ENCODE measurements at regions not wholly inside any gene's neighbourhood (a gene's known extent, or its start where the extent isn't known, plus 50 kb on each side); places are given as distances from the start of the nearest gene placed in this dataset.

DNA sequence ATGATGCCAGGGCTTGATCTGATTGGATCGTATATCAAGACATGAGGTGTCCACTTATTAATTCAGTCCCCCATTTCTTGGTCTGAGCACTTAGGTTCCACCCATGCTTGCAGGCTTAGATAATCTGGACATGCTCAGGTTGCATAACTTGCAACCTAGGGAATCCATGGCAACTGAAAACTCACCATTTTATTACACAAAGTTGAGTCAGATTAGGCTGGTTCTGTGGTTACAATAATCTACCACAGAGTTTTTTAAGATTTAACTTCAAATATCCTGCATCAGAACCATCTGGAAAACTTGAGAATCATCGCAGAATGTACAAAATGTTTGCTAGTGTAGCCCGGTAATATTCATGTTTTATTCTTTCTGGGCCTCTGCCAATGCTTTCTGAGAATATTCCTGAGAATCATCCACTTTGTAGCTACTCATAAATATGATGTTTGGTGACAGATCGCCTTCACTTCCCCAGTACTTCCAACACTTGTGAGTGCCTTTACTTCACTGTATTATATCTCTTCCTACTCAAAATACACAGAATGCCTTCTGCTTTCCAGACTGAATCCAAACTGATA lies 707.2 kb upstream of the ADAMTS5 start:
- TF ChIP-seq EZH2phosphoT487 (IDR thresholded peaks at IDR 0.05; ENCODE audit: borderline replicate concordance), result no peak
- TF ChIP-seq, protein P1, sequence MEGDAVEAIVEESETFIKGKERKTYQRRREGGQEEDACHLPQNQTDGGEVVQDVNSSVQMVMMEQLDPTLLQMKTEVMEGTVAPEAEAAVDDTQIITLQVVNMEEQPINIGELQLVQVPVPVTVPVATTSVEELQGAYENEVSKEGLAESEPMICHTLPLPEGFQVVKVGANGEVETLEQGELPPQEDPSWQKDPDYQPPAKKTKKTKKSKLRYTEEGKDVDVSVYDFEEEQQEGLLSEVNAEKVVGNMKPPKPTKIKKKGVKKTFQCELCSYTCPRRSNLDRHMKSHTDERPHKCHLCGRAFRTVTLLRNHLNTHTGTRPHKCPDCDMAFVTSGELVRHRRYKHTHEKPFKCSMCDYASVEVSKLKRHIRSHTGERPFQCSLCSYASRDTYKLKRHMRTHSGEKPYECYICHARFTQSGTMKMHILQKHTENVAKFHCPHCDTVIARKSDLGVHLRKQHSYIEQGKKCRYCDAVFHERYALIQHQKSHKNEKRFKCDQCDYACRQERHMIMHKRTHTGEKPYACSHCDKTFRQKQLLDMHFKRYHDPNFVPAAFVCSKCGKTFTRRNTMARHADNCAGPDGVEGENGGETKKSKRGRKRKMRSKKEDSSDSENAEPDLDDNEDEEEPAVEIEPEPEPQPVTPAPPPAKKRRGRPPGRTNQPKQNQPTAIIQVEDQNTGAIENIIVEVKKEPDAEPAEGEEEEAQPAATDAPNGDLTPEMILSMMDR (conservative IDR thresholded peaks at IDR 0.05; ENCODE audit: low read length), result no peak

Measured in Loucy (cell line).